HCT116 (cell line): ENCODE measurements at regions not wholly inside any gene's neighbourhood (a gene's known extent, or its start where the extent isn't known, plus 50 kb on each side); places are given as distances from the start of the nearest gene placed in this dataset.

Experiments used
- ATAC-seq: fragments of 200-7000 bp; cut with Tn5 transposase; 2 replicates; pipeline ENCODE4 v1.9.1; 2020; ENCODE audit warnings: mild to moderate bottlenecking, moderate library complexity
- BruUV-seq: library from RNA; stranded (reverse); fragments of 400-500 nt; replicated peaks from 2 replicates; lab custom pipeline; 2021; lab: Mats Ljungman, UMichigan
- CTCF ChIA-PET: fragments of 300-600 bp; sonication (Branson Sonifier 250); formaldehyde crosslinking; loops from one replicate; lab custom pipeline; 2021; ENCODE audit warnings: antibody characterized with exemption; lab: Charles Lee
- POLR2A ChIA-PET: fragments of 300-600, 350-600 bp; sonication (Branson Sonifier 250); formaldehyde crosslinking; loops from one replicate; lab custom pipeline; 2021; ENCODE audit warnings: antibody characterized with exemption; lab: Charles Lee
- RAD21 ChIA-PET, 2 experiments: fragments of 300-600 bp; sonication (Branson Sonifier 250); formaldehyde crosslinking; loops; one replicate each; lab custom pipeline; 2023; ENCODE audit warnings: low total read pairs in 2 of 2; ENCODE audit not compliant: uncharacterized antibody in 2 of 2, unreplicated experiment in 2 of 2, low non-redundant PET in 1 of 2; lab: Charles Lee
- DNase-seq: peaks from one replicate; pipeline ENCODE4 v3.0.0-alpha.2; 2010; ENCODE audit warnings: low read depth, low spot score
- H2AFZ ChIP-seq: fragments of 200-600 bp; shearing (Covaris generic), sonication (generic); 2 replicates; pipeline ENCODE4 v1.6.1; 2017; ENCODE audit warnings: low read depth, mixed run types, mixed read lengths, antibody characterized with exemption, low read length; ENCODE audit not compliant: poor library complexity, severe bottlenecking
- H3K27ac ChIP-seq: 2 replicates; pipeline ENCODE4 v1.5.1; 2012; ENCODE audit warnings: low read depth, low read length
- H3K27me3 ChIP-seq: fragments of 200-600 bp; sonication (generic); 2 replicates; pipeline ENCODE4 v1.6.1; 2016; ENCODE audit warnings: mixed run types, low read length, mixed read lengths; ENCODE audit not compliant: insufficient read depth
- H3K36me3 ChIP-seq, 2 experiments: fragments of 200-500 bp in 1 of 2; fragments of 200-600 bp in 1 of 2; sonication (Bioruptor generic) in 1 of 2; sonication (generic) in 1 of 2; 2 replicates each; pipeline versions ENCODE4 v1.5.1 to v1.6.1; 2014 to 2016; ENCODE audit warnings: low read length in 2 of 2, inconsistent platforms in 1 of 2, mixed read lengths in 1 of 2, mixed run types in 1 of 2; ENCODE audit not compliant: insufficient read depth in 2 of 2, control insufficient read depth in 1 of 2
- H3K4me1 ChIP-seq, 2 experiments: fragments of 200-600 bp in 1 of 2; sonication (generic) in 1 of 2; 2 replicates each; pipeline versions ENCODE4 v1.5.1 to v1.6.1; 2012 to 2017; ENCODE audit warnings: low read length in 2 of 2, inconsistent platforms in 1 of 2, mild to moderate bottlenecking in 1 of 2, mixed read lengths in 1 of 2, mixed run types in 1 of 2, moderate library complexity in 1 of 2; ENCODE audit not compliant: insufficient read depth in 2 of 2, control insufficient read depth in 1 of 2
- H3K4me2 ChIP-seq: fragments of 200-600 bp; sonication (generic); 2 replicates; pipeline ENCODE4 v1.6.1; 2017; ENCODE audit warnings: mixed run types, low read length, mixed read lengths
- H3K4me3 ChIP-seq, 2 experiments: fragments of 200-600 bp in 1 of 2; sonication (generic) in 1 of 2; replicated peaks in 1 of 2; 2 replicates each; pipeline ENCODE4 v1.5.1; 2011 to 2016; ENCODE audit warnings: low read length in 2 of 2, control low read depth in 1 of 2, low read depth in 1 of 2, mild to moderate bottlenecking in 1 of 2, mixed read lengths in 1 of 2, mixed run types in 1 of 2
- H3K79me2 ChIP-seq: fragments of 200-600 bp; sonication (generic); 2 replicates; pipeline ENCODE4 v1.6.1; 2017; ENCODE audit warnings: mild to moderate bottlenecking, mixed run types, low read length, moderate library complexity, mixed read lengths; ENCODE audit not compliant: insufficient read depth
- H3K9ac ChIP-seq: fragments of 200-600 bp; sonication (generic); 2 replicates; pipeline ENCODE4 v1.6.1; 2016; ENCODE audit warnings: low read length, mixed read lengths
- H3K9me2 ChIP-seq: fragments of 200-600 bp; sonication (generic), shearing (Covaris generic); 2 replicates; pipeline ENCODE4 v1.6.1; 2017; ENCODE audit warnings: mixed run types, mild to moderate bottlenecking, moderate library complexity; ENCODE audit not compliant: insufficient read depth
- H3K9me3 ChIP-seq, 2 experiments: fragments of 200-500 bp in 1 of 2; fragments of 200-600 bp in 1 of 2; sonication (Bioruptor generic) in 1 of 2; sonication (generic) in 1 of 2; 2 replicates each; pipeline ENCODE4 v1.6.1; 2014 to 2017; ENCODE audit warnings: low read length in 2 of 2, mixed read lengths in 2 of 2, inconsistent platforms in 1 of 2, low read depth in 1 of 2, mild to moderate bottlenecking in 1 of 2, mixed run types in 1 of 2, moderate library complexity in 1 of 2; ENCODE audit not compliant: control insufficient read depth in 1 of 2, insufficient read depth in 1 of 2
- H4K20me1 ChIP-seq: fragments of 200-600 bp; sonication (generic), shearing (Covaris generic); 2 replicates; pipeline ENCODE4 v1.6.1; 2017; ENCODE audit warnings: mixed run types, mild to moderate bottlenecking, moderate library complexity; ENCODE audit not compliant: insufficient read depth
- ATF3 ChIP-seq: IDR thresholded peaks from 2 replicates; pipeline ENCODE4 v1.6.1; 2012
- CBX3 ChIP-seq: IDR thresholded peaks from 2 replicates; pipeline ENCODE4 v1.6.1; 2012; ENCODE audit warnings: low read depth
- FOSL1 ChIP-seq: IDR thresholded peaks from 2 replicates; pipeline ENCODE4 v1.6.1; 2012; ENCODE audit warnings: low read depth
- MAX ChIP-seq: IDR thresholded peaks from 2 replicates; pipeline ENCODE4 v1.6.1; 2012
- RAD21 ChIP-seq: IDR thresholded peaks from 2 replicates; pipeline ENCODE4 v1.6.1; 2012; ENCODE audit warnings: low read depth, mild to moderate bottlenecking
- REST ChIP-seq: IDR thresholded peaks from 2 replicates; pipeline ENCODE4 v1.6.1; 2012; ENCODE audit warnings: low read depth
- SRF ChIP-seq: IDR thresholded peaks from 2 replicates; pipeline ENCODE4 v1.6.1; 2012; ENCODE audit warnings: low read depth
- YY1 ChIP-seq: IDR thresholded peaks from 2 replicates; pipeline ENCODE4 v1.6.1; 2011; ENCODE audit warnings: low read length, low read depth, moderate library complexity, mild to moderate bottlenecking; ENCODE audit not compliant: insufficient replicate concordance; ENCODE audit errors: extremely low read depth
- ZFX ChIP-seq: fragments of 450-650 bp; IDR thresholded peaks from 2 replicates; pipeline ENCODE4 v1.6.1; 2017
- ZNF274 ChIP-seq: fragments of 200-500 bp; sonication (Bioruptor generic); IDR thresholded peaks from 2 replicates; pipeline ENCODE4 v1.6.1; 2014; ENCODE audit warnings: mild to moderate bottlenecking, low read depth, low read length, inconsistent platforms
- intact Hi-C: fragments of 100-400 bp; cut with micrococcal nuclease; formaldehyde crosslinking; loops from 2 replicates; pipeline ENCODE4 v1.10.0; 2022

- TF ChIP-seq FOSL1 (no peak), CBX3 (no peak), ZFX (no peak), ATF3 (no peak), YY1 (no peak), ZNF274 (no peak), RAD21 (no peak), MAX (no peak), REST (no peak), SRF (no peak)
These were observed 193.8 kb upstream of the PHYHIPL start for GRCh38 chr10:58982470-58983239.

More at GRCh38 chr10:58982470-58983239, 193.8 kb upstream of the PHYHIPL start:
- intact Hi-C loops, result no loop called here
- ChIA-PET CTCF (no interaction called here), POLR2A (no interaction called here), RAD21 (no interaction called here)
- DNase-seq, result no peak
- Histone ChIP-seq H3K4me2 (no peak overlapping the region), H3K9me3 (no peaks in the 10 kb centered on the region), H3K9ac (no peak overlapping the region), H3K4me1 (no peaks in the 10 kb centered on the region), H4K20me1 (no peaks in the 10 kb centered on the region), H2AFZ (no peak overlapping the region), H3K9me2 (no peaks in the 10 kb centered on the region), H3K27me3 (no peaks in the 10 kb centered on the region), H3K4me3 (no peak overlapping the region), H3K36me3 (no peaks in the 10 kb centered on the region), H3K27ac (no peak overlapping the region), H3K79me2 (no peaks in the 10 kb centered on the region)
- ATAC-seq, result no peak
- no TSS peak for BruUV-seq
